CD4-positive, alpha-beta memory T cell (primary cell): ENCODE measurements at regions not wholly inside any gene's neighbourhood (a gene's known extent, or its start where the extent isn't known, plus 50 kb on each side); places are given as distances from the start of the nearest gene placed in this dataset.

Experiments
- CTCF ChIA-PET: fragments of 350-600 bp; sonication (Branson Sonifier 250); formaldehyde crosslinking; loops from one replicate; lab custom pipeline; 2021; ENCODE audit warnings: inconsistent platforms; ENCODE audit not compliant: partially characterized antibody; lab: Charles Lee
- POLR2A ChIA-PET: fragments of 350-600 bp; sonication (Branson Sonifier 250); formaldehyde crosslinking; loops from one replicate; lab custom pipeline; 2021; ENCODE audit not compliant: partially characterized antibody; lab: Charles Lee
- DNase-seq, 5 donors: peaks; one replicate each; pipeline versions ENCODE4 v3.0.0 to v3.0.0-alpha.2; 2020 to 2022; ENCODE audit warnings: mixed read lengths in 1 of 5
- H3K27ac ChIP-seq: one replicate; pipeline ENCODE4 v1.7.0; 2013; ENCODE audit warnings: low read depth, low read length
- H3K27me3 ChIP-seq: 2 replicates; pipeline ENCODE4 v1.7.0; 2013; ENCODE audit warnings: mild to moderate bottlenecking, low read length, moderate library complexity; ENCODE audit not compliant: insufficient read depth
- H3K36me3 ChIP-seq: 2 replicates; pipeline ENCODE4 v1.7.0; 2013; ENCODE audit warnings: mild to moderate bottlenecking, low read length, moderate library complexity; ENCODE audit not compliant: insufficient read depth
- H3K4me1 ChIP-seq: 2 replicates; pipeline ENCODE4 v1.7.0; 2013; ENCODE audit warnings: mild to moderate bottlenecking, low read length, moderate library complexity; ENCODE audit not compliant: insufficient read depth
- H3K4me3 ChIP-seq, 2 donors: one replicate each; pipeline ENCODE4 v1.7.0; 2013; ENCODE audit warnings: low read length in 2 of 2, mild to moderate bottlenecking in 1 of 2
- H3K9me3 ChIP-seq, 2 donors: one replicate each; pipeline ENCODE4 v1.7.0; 2013; ENCODE audit warnings: low read length in 2 of 2, control low read depth in 1 of 2; ENCODE audit not compliant: control insufficient read depth in 1 of 2
- H3K27ac Mint-ChIP-seq, 7 donors: one replicate each; pipeline ENCODE4 v1.8.0; 2020 to 2021; ENCODE audit warnings: mixed read lengths in 7 of 7, mild to moderate bottlenecking in 6 of 7, inconsistent platforms in 3 of 7, moderate library complexity in 3 of 7
- H3K27me3 Mint-ChIP-seq, 2 donors: one replicate each; pipeline ENCODE4 v1.8.0; 2020 to 2021; ENCODE audit warnings: mixed read lengths in 2 of 2
- H3K36me3 Mint-ChIP-seq, 2 donors: one replicate each; pipeline ENCODE4 v1.8.0; 2020 to 2021; ENCODE audit warnings: mixed read lengths in 2 of 2, inconsistent platforms in 1 of 2, mild to moderate bottlenecking in 1 of 2
- H3K4me1 Mint-ChIP-seq, 4 donors: one replicate each; pipeline ENCODE4 v1.8.0; 2020 to 2021; ENCODE audit warnings: mixed read lengths in 4 of 4, mild to moderate bottlenecking in 1 of 4
- H3K4me3 Mint-ChIP-seq, 8 donors: one replicate each; pipeline ENCODE4 v1.8.0; 2020 to 2021; ENCODE audit warnings: mixed read lengths in 8 of 8, mild to moderate bottlenecking in 7 of 8, moderate library complexity in 6 of 8, inconsistent platforms in 3 of 8
- H3K9me3 Mint-ChIP-seq, 8 donors: one replicate each; pipeline ENCODE4 v1.8.0; 2020 to 2021; ENCODE audit warnings: mixed read lengths in 8 of 8, mild to moderate bottlenecking in 5 of 8, inconsistent platforms in 3 of 8, moderate library complexity in 1 of 8
- intact Hi-C: fragments of 100-400 bp; cut with micrococcal nuclease; formaldehyde crosslinking; loops from one replicate; pipeline ENCODE4 v1.15.1; 2023

DNA sequence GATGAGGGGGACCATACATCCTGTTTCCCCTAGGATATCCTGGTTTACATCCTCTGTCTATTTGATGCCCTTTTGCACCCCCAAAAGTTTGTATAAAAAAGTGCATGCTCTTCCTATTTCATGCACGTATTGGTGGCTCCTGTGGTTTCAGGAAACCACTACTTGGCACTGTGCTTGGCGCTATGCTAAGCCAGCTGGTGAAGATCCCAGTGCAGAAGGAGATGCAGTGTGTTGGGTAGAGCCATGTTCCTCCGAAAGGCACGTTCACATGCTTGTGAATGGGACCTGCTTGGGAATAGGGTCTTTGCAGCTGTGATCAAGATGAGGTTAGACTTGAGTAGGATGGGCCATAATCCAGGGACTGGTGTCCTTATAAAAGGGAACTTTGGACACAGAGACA is 419.7 kb downstream of the GALR1 start:
- no peak for DNase-seq
- peaks cover 12 to 16% of the 10 kb centered on the region in 2 donors for H3K27me3 Mint-ChIP-seq
- peaks cover 0 to 2% (median 0%) of the 10 kb centered on the region in 8 donors for H3K9me3 Mint-ChIP-seq
- intact Hi-C loops, result no loop called here
- no peak overlapping the region for H3K4me3 Mint-ChIP-seq
- Histone ChIP-seq H3K4me3 (no peak overlapping the region), H3K9me3 (no peaks in the 10 kb centered on the region), H3K36me3 (no peaks in the 10 kb centered on the region), H3K27me3 (no peaks in the 10 kb centered on the region), H3K27ac (no peak overlapping the region), H3K4me1 (no peaks in the 10 kb centered on the region)
- H3K27ac Mint-ChIP-seq, result no peak overlapping the region
- H3K4me1 Mint-ChIP-seq, result peaks cover 0 to 6% (median 2%) of the 10 kb centered on the region in 4 donors
- ChIA-PET CTCF (no interaction called here), POLR2A (no interaction called here)
- H3K36me3 Mint-ChIP-seq, result no peaks in the 10 kb centered on the region

DNA sequence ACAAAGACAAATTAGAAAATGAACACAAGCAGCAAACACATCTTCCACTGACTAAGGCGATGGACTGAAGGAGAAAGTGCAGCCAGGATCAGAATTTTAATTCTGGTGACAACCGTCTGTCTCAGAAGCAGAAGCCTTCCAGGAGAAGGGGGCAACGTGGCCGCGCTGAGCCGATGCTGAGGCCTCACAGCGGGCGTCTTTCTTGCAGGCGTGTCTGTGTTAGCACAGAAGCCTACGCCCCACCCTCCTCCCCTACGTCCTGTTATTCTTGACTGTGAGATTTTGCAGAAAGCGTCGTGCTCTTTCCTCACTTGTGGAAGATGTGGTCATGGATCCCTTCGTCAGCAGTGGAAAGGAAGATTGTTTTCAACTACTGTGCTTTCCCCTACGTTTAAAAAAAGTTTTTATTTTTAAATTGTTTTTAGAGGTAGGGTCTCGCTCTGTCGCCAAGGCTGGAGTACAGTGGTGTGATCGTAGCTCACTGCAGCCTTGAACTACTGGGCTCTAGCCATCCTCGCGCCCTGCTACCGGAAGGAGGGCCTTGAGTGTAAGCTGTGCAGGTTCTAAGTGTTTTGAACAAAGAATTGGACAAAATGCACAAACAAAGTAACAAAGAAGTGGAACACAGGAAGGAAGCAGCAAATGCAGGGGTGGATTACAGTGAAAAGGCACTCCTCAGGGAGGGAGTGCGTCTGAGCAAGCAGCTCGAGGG is 422.0 kb downstream of the GALR1 start:
- Mint-ChIP-seq H3K4me1 (peaks cover 0 to 6% (median 0%) of the 10 kb centered on the region in 4 donors), H3K36me3 (no peaks in the 10 kb centered on the region), H3K27ac (no peak overlapping the region), H3K4me3 (peak overlapping the region in 1 of 8 donors; percentile 15), H3K27me3 (peaks cover 10 to 11% of the 10 kb centered on the region in 2 donors), H3K9me3 (peaks cover 0 to 2% (median 0%) of the 10 kb centered on the region in 8 donors)
- DNase-seq, result no peak
- H3K27ac ChIP-seq, result no peak overlapping the region
- intact Hi-C loops, result no loop called here
- H3K4me1 ChIP-seq, result no peaks in the 10 kb centered on the region
- H3K4me3 ChIP-seq, result no peak overlapping the region
- H3K9me3 ChIP-seq, result no peaks in the 10 kb centered on the region
- ChIA-PET POLR2A (no interaction called here), CTCF (no interaction called here)
- no peaks in the 10 kb centered on the region for H3K36me3 ChIP-seq
- no peaks in the 10 kb centered on the region for H3K27me3 ChIP-seq

DNA sequence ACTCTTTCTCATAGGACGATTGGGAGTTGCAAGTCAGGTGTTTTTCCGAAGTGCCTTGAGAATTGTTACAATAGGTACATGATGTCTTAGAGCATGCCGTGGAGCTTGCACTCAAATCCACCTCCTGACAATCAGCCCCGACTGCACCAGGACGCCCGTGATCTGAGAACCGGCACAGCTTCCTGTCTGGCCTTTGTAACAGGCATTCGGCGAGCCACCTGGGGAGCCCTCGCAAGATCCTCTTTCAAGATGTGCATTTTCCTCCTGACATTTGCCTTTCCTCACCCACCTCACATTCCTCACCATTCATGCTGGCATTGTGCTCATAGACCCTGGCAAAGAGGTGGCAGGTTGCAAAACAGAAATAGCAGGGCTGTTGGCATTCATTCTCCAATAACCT is 427.3 kb downstream of the GALR1 start:
- Mint-ChIP-seq H3K27ac (no peak overlapping the region), H3K9me3 (no peaks in the 10 kb centered on the region), H3K27me3 (peaks cover 2 to 5% of the 10 kb centered on the region in 2 donors), H3K36me3 (no peaks in the 10 kb centered on the region), H3K4me1 (peaks cover 0 to 4% (median 2%) of the 10 kb centered on the region in 4 donors), H3K4me3 (no peak overlapping the region)
- Histone ChIP-seq H3K36me3 (no peaks in the 10 kb centered on the region), H3K4me1 (no peaks in the 10 kb centered on the region), H3K4me3 (no peak overlapping the region), H3K27me3 (no peaks in the 10 kb centered on the region), H3K27ac (no peak overlapping the region), H3K9me3 (no peaks in the 10 kb centered on the region)
- CTCF ChIA-PET, result no interaction called here
- POLR2A ChIA-PET, result no interaction called here
- intact Hi-C loops, result no loop called here
- DNase-seq, result no peak

DNA sequence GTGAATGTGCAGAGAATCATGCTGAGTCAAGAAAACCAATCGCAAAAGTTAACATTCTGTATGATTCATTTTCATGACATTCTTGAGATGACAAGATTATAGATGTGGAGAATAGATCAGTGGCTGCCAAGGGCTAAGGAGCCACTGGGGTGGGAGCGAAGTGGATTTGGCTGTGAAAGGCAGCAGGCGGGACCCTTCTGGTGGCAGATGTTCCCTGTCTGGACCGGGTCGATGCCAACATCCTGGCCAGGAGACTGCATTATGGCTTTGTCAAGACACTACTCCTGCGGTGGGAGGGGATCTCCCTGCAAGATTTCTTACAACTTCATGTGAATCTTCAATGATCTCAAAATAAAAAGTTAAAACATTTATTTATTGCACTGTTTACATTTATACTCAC is 427.9 kb downstream of the GALR1 start:
- peaks cover 2 to 5% of the 10 kb centered on the region in 2 donors for H3K27me3 Mint-ChIP-seq
- Histone ChIP-seq H3K36me3 (no peaks in the 10 kb centered on the region), H3K9me3 (no peaks in the 10 kb centered on the region), H3K27me3 (no peaks in the 10 kb centered on the region), H3K27ac (no peak overlapping the region), H3K4me1 (no peaks in the 10 kb centered on the region), H3K4me3 (no peak overlapping the region)
- ChIA-PET CTCF (no interaction called here), POLR2A (no interaction called here)
- no peak for DNase-seq
- no peaks in the 10 kb centered on the region for H3K36me3 Mint-ChIP-seq
- H3K27ac Mint-ChIP-seq, result no peak overlapping the region
- intact Hi-C loops, result no loop called here
- H3K4me3 Mint-ChIP-seq, result no peak overlapping the region
- no peaks in the 10 kb centered on the region for H3K9me3 Mint-ChIP-seq
- peaks cover 0 to 4% (median 2%) of the 10 kb centered on the region in 4 donors for H3K4me1 Mint-ChIP-seq

DNA sequence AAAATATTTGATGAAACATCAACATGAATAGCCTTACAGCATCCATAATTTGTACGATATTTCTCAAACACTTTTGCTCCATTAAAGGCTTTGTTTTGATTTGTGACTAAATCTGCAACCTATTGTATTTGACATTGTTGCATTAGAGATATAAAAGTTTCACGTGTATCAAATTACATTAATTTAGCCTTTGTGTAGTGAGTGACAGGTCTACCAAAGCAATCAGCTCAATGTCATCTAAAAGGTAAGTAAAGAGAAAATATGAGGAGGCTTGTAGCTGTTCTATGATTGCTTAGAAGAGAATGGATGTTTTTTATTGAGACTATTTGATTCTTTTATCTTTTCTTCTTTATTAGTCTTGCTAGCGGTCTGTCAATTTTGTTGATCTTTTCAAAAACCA is 430.2 kb downstream of the GALR1 start:
- no peaks in the 10 kb centered on the region for H3K9me3 ChIP-seq
- H3K27me3 Mint-ChIP-seq, result peaks cover 0 to 2% of the 10 kb centered on the region in 2 donors
- no peak overlapping the region for H3K4me3 Mint-ChIP-seq
- H3K4me1 Mint-ChIP-seq, result peaks cover 0 to 4% (median 2%) of the 10 kb centered on the region in 4 donors
- no peak overlapping the region for H3K27ac ChIP-seq
- no peaks in the 10 kb centered on the region for H3K9me3 Mint-ChIP-seq
- no peak overlapping the region for H3K4me3 ChIP-seq
- intact Hi-C loops, result no loop called here
- H3K27ac Mint-ChIP-seq, result no peak overlapping the region
- no peaks in the 10 kb centered on the region for H3K36me3 ChIP-seq
- no peak for DNase-seq
- POLR2A ChIA-PET, result no interaction called here
- H3K4me1 ChIP-seq, result no peaks in the 10 kb centered on the region
- no peaks in the 10 kb centered on the region for H3K36me3 Mint-ChIP-seq
- CTCF ChIA-PET, result interaction anchor here (1.5 kb wide), 1 partner anchor 8 kb away, joined by 4 read pairs; no protein-coding TSS in a partner anchor
- no peaks in the 10 kb centered on the region for H3K27me3 ChIP-seq

DNA sequence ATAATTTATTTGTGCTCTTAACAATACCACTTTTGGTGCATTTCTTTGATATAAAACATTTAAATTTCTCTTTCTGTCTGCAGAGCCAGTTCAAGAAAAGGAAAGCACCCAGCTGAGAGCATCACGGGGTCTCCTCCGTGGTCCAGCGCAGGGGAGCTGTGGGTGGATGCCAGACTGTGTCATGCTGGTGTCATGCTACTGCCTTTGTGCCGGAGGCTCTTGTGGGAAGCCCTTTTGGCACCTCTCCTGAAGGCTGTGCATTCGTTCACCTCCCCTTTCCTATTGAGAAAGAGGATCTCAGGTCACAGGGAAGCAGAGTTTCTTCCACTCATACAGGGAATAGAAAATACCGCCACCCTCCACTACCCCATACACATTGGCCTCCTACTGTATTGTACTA is 450.4 kb downstream of the GALR1 start:
- no peaks in the 10 kb centered on the region for H3K36me3 Mint-ChIP-seq
- Histone ChIP-seq H3K9me3 (no peaks in the 10 kb centered on the region), H3K4me3 (no peak overlapping the region), H3K27ac (no peak overlapping the region), H3K36me3 (no peaks in the 10 kb centered on the region), H3K4me1 (no peaks in the 10 kb centered on the region), H3K27me3 (no peaks in the 10 kb centered on the region)
- H3K4me1 Mint-ChIP-seq, result no peaks in the 10 kb centered on the region
- ChIA-PET CTCF (no interaction called here), POLR2A (no interaction called here)
- H3K27me3 Mint-ChIP-seq, result peaks cover 12 to 20% of the 10 kb centered on the region in 2 donors
- H3K4me3 Mint-ChIP-seq, result no peak overlapping the region
- no peak overlapping the region for H3K27ac Mint-ChIP-seq
- intact Hi-C loops, result no loop called here
- H3K9me3 Mint-ChIP-seq, result no peaks in the 10 kb centered on the region
- DNase-seq, result no peak

DNA sequence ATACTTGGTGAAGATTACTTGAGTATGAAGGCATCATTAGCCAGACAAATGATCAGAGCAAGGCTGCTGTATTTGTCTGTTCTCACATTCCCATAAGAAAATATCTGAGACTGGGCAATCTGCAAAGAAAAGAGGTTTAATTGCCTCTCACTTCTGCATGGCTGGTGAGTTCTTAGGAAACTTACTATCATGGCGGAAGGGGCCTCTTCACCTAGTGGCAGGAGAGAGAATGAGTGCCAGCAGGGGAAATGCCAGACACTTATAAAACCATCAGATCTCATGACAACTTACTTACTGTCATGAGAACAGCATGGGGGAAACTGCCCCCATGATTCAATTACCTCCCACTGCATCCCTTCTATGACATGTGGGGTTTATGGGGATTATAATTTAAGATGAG is 452.3 kb downstream of the GALR1 start:
- no peak overlapping the region for H3K4me3 Mint-ChIP-seq

More for the DNA sequence above, 452.3 kb downstream of the GALR1 start:
- Histone ChIP-seq H3K9me3 (no peaks in the 10 kb centered on the region), H3K36me3 (no peaks in the 10 kb centered on the region), H3K4me1 (no peaks in the 10 kb centered on the region), H3K4me3 (no peak overlapping the region), H3K27me3 (no peaks in the 10 kb centered on the region), H3K27ac (no peak overlapping the region)
- no peaks in the 10 kb centered on the region for H3K36me3 Mint-ChIP-seq
- intact Hi-C loops, result no loop called here
- CTCF ChIA-PET, result interaction anchor here (1.0 kb wide), 1 partner anchor 899 kb away, joined by 5 read pairs; no protein-coding TSS in a partner anchor
- no peak overlapping the region for H3K27ac Mint-ChIP-seq
- H3K27me3 Mint-ChIP-seq, result peaks cover 17 to 28% of the 10 kb centered on the region in 2 donors
- no peaks in the 10 kb centered on the region for H3K4me1 Mint-ChIP-seq
- POLR2A ChIA-PET, result no interaction called here
- DNase-seq, result no peak
- no peaks in the 10 kb centered on the region for H3K9me3 Mint-ChIP-seq
